ENCODE measurements at regions not wholly inside any gene's neighbourhood (a gene's known extent, or its start where the extent isn't known, plus 50 kb on each side); places are given as distances from the start of the nearest gene placed in this dataset.

DNA sequence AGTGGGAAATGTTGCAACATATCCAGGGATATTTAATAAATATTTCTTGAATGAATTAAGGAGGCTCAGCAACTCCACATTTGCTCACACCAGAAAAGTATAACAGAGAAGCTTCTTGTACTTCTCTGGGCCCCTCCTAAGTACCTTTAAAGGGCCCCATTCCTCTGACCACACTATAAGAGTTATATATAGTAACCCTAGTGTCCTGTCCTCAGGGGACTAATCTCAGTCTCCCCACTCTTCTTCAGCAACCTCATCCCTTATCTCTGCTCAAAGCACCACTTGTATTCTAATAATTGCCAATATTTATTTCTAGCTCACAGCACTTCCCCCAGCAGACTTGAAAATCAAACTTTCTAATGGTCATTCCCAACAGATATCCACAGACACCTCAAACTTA is 237.1 kb downstream of the GXYLT1 start:
- no peak for ATAC-seq (ENCODE audit: low read depth)

More for the DNA sequence above, 237.1 kb downstream of the GXYLT1 start:
- no peak overlapping the region for H2AK9ac ChIP-seq (replicated peaks; ENCODE audit: low read depth, low read length, poor library complexity)
- H3K4me1 ChIP-seq (ENCODE audit: control insufficient read depth, insufficient read depth, low read length), result no peaks in the 10 kb centered on the region
- in situ Hi-C loops (cut with MboI; ENCODE audit: low sequenced_read_pairs) (no loop called here), dilution Hi-C loops (cut with HindIII; ENCODE audit: low sequenced_read_pairs, unreplicated experiment) (no loop called here), intact Hi-C loops (cut with micrococcal nuclease) (no loop called here)
- H3K18ac ChIP-seq (ENCODE audit: low read depth, low read length), result no peak overlapping the region
- no peaks in the 10 kb centered on the region for H4K20me1 ChIP-seq (ENCODE audit: insufficient read depth, low read length)
- no peaks in the 10 kb centered on the region for H3K27me3 ChIP-seq (ENCODE audit: control insufficient read depth, insufficient read depth, low read length)
- H2BK120ac ChIP-seq (ENCODE audit: low read depth, low read length), result no peak overlapping the region
- no peak overlapping the region for H2BK15ac ChIP-seq (ENCODE audit: low read depth, low read length)
- TF ChIP-seq, protein P1, sequence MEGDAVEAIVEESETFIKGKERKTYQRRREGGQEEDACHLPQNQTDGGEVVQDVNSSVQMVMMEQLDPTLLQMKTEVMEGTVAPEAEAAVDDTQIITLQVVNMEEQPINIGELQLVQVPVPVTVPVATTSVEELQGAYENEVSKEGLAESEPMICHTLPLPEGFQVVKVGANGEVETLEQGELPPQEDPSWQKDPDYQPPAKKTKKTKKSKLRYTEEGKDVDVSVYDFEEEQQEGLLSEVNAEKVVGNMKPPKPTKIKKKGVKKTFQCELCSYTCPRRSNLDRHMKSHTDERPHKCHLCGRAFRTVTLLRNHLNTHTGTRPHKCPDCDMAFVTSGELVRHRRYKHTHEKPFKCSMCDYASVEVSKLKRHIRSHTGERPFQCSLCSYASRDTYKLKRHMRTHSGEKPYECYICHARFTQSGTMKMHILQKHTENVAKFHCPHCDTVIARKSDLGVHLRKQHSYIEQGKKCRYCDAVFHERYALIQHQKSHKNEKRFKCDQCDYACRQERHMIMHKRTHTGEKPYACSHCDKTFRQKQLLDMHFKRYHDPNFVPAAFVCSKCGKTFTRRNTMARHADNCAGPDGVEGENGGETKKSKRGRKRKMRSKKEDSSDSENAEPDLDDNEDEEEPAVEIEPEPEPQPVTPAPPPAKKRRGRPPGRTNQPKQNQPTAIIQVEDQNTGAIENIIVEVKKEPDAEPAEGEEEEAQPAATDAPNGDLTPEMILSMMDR (conservative IDR thresholded peaks at IDR 0.05; ENCODE audit: low read depth, low read length), result no peak
- TF ChIP-seq ELK1 (IDR thresholded peaks at IDR 0.05; ENCODE audit: borderline replicate concordance, low read depth, low read length) (no peak), CHD1 (IDR thresholded peaks at IDR 0.05; ENCODE audit: low read depth, low read length) (no peak), MXI1 (IDR thresholded peaks at IDR 0.05; ENCODE audit: borderline replicate concordance, low read depth, low read length) (no peak), MAFK (IDR thresholded peaks at IDR 0.05; ENCODE audit: low read depth, low read length) (no peak)
- H3K9me1 ChIP-seq (ENCODE audit: insufficient read depth, low read length), result no peaks in the 10 kb centered on the region
- H3K79me1 ChIP-seq (ENCODE audit: low read depth in 1 of 2, low read length in 2 of 2), result no peaks in the 10 kb centered on the region
- H2AFZ ChIP-seq (replicated peaks; ENCODE audit: low read length, poor library complexity), result no peak overlapping the region
- ChIA-PET POLR2A (ENCODE audit: unreplicated experiment) (no interaction called here), CTCF (interaction anchor here (0.9 kb wide), 1 partner anchor 9 kb away, joined by 3 read pairs; no protein-coding TSS in a partner anchor)
- BruUV-seq (replicated peaks), result no TSS peak
- H4K91ac ChIP-seq (ENCODE audit: insufficient read depth, low read depth, low read length), result no peak overlapping the region
- H3K36me3 ChIP-seq (ENCODE audit: control insufficient read depth, insufficient read depth, low read length), result no peaks in the 10 kb centered on the region
- H3K56ac ChIP-seq (ENCODE audit: extremely low read depth, insufficient read depth, low read length), result no peak overlapping the region
- no peak overlapping the region for H2BK5ac ChIP-seq (ENCODE audit: low read depth, low read length, poor library complexity, severe bottlenecking)
- H3K4me2 ChIP-seq (ENCODE audit: low read depth, low read length), result no peak overlapping the region
- H4K8ac ChIP-seq (ENCODE audit: low read depth in 2 of 2, low read length in 2 of 2), result no peak overlapping the region
- no peak overlapping the region for H3K9ac ChIP-seq (ENCODE audit: low read depth, low read length)
- H4K5ac ChIP-seq (ENCODE audit: low read depth, low read length), result no peak overlapping the region
- H2BK20ac ChIP-seq (ENCODE audit: low read depth, low read length), result no peak overlapping the region
- H3K9me3 ChIP-seq (ENCODE audit: control insufficient read depth, insufficient read depth, low read length), result no peaks in the 10 kb centered on the region
- H2AK5ac ChIP-seq (ENCODE audit: low read depth, low read length), result no peak overlapping the region
- no peak overlapping the region for H3K4me3 ChIP-seq (ENCODE audit: insufficient read depth, low read depth, low read length)
- H3K23ac ChIP-seq (ENCODE audit: low read depth, low read length), result no peak overlapping the region
- no peak for DNase-seq
- H3K14ac ChIP-seq (replicated peaks; ENCODE audit: low read depth, low read length), result no peak overlapping the region
- H3K27ac ChIP-seq (ENCODE audit: insufficient read depth, low read length), result no peak overlapping the region
- H3K4ac ChIP-seq (ENCODE audit: low read depth, low read length), result no peak overlapping the region

All from IMR-90 (cell line).